GM18867 (cell line): ENCODE measurements at regions not wholly inside any gene's neighbourhood (a gene's known extent, or its start where the extent isn't known, plus 50 kb on each side); places are given as distances from the start of the nearest gene placed in this dataset.

Experiments used
- ATAC-seq: cut with Tn5 transposase; IDR thresholded peaks from one replicate; pipeline ENCODE4 v1.9.1; 2021; ENCODE audit warnings: mild to moderate bottlenecking, moderate library complexity; ENCODE audit not compliant: unreplicated experiment

GRCh38 chr5:124252191-124252638, 494.2 kb downstream of the ZNF608 start:
- ATAC-seq: no peak

GRCh38 chr5:124245276-124245675, 501.2 kb downstream of the ZNF608 start:
- ATAC-seq: no peak

DNA sequence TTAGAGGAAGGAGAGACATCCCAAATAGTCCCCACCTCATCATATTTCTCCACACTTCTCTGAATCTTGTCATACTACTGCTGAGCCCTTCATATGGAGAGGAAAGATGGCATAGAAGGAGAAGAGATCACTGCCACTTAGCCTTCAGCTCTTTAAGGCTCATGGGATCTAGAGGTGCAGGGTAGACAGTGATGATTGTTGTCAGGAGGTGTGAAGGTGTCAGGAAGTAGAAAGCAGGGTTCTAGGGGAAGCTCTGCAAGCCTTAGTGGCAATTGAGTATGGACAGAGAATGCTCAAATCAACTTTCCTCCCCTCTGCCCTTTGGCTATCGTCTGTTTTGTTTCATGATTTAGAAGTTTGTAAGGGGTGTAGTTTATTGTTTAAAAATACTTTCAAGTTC, 505.7 kb downstream of the ZNF608 start:
- ATAC-seq: no peak

GRCh38 chr5:124239572-124239971, 506.9 kb downstream of the ZNF608 start:
- no peak for ATAC-seq

DNA sequence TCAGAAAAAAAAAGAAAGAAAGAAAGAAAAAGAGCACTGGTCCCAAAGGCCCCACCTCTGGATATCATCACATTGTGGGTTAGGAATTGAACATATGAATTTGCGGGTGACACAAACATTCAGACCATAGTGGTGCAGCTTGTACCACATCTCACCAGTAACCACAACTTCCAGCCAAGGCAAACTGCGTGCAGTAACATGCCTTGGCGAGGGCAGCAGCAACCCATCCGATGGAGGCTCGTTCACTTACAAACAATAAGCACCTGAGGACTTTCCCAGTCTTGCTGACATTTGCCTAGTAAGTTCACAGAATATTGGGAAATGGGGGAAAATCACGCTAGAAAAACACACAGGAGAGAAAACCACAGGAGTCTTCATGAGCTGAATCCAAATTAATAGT, 508.1 kb downstream of the ZNF608 start:
- ATAC-seq: no peak

DNA sequence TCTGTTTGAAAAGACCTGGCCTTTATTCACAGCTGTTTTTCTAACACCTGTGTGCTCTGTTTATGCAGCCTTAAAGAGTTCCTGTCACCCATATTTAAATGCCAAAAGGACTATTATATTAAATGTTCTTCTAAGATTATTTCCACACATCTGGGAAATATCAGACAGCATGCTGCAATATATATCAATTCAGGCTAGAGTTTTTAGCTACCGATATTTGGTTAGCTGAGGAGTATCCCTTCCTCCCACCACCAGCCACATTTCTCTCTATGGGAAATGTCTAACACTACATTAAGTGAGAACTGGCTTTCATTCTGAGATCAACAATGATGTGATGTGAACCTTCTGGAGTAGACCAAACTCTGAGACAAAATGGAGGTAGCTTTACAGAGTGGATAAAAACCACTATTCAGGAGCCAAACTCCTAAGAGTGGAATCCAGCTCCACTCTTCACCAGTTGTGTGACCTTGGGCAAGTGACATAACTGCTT, 509.2 kb downstream of the ZNF608 start:
- no peak for ATAC-seq

DNA sequence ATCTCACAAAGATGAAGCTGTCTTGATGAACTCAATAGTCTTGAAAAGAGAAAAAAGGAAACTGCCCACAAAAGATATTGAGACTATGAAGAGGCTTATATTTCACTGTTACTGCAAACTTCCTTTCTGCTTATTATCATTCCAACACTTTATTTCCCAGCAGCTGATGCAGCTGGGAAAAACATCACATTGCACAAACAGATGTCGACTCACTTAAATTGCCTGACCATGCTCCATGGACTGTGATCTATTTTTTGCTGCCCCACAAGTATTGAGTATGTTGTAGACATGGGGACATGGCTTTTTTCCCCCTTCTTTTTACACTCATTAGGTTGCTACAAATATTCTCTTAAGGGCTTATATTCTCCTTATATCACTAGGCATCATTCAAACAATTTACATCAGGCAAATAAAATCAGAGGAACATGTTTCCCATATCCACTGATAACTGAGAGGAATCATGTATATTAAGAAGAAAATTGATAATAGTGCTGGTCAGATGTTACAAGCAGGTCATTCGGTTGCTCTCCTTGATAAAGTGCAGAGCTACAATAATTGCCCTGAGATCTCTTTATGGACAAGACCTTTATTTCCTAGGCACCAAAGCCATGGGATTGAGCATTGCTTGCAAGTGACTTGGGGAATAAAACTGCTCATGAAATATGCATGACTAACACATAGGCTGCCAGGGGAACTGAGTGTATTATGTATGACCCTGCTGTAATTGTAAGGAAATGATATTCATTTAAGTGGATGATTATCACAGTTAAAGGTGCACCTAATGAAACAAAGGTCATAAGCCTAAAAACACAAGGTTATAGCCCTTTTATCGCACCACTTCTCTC, 509.9 kb downstream of the ZNF608 start:
- no peak for ATAC-seq

- ATAC-seq: no peak
Observed at GRCh38 chr5:124235576-124235975, 510.9 kb downstream of the ZNF608 start.

- ATAC-seq: no peak
Observed at GRCh38 chr5:124234770-124235562, 511.5 kb downstream of the ZNF608 start.

DNA sequence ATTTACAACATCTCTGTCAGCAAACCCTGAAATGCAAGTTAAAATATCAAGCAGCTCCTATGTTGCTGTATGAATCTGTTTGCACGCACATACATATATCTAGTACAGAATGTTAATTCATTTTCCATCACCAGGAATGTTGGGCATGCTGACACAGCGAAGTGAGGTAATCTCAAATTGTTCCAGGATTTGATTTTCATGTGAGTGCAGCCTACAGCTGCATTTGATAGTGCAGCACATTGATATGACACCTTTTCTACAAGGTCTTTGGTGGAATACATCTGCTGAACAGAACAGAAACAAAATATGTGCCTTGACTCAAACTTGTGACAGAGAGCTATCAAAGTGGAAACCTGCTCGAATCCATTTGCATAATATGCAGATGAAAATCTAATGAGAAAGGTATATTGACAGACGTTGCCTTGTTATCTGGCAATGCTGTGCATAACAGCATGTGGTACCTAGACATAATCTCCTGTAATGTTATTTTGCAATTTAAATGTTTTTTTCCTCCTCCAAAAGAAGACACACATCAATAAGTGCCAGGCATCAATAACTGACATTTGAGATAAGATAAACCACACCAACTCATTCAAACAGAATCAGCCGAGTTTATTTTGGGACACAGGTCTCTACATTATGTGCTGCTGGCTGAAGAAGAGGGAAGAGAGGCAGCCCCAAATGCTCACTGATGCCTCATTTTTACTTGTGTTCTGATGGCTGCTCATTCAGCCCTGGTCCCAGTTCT, 512.2 kb downstream of the ZNF608 start:
- no peak for ATAC-seq

DNA sequence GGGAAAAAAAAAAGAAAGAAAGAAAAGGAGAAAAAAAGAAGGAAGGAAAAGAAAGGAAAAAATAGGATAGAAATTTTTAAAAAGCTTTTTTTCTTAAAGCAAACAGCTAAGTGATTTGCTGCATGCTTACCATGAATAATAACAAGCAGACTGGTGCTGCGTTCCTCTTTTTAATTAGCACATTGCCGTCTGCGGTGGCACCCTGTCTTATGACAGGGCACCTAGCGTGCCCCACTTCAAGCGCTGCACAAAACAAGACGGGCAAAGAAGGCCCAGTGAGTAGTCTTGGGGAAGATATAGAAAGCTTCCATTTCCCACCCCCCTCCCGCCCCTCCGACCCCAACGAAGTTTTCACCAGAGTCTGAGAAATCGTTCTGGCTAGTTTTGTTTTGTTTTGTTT, 513.9 kb downstream of the ZNF608 start:
- ATAC-seq: peak; percentile 84

GRCh38 chr5:124231802-124232201, 514.6 kb downstream of the ZNF608 start:
- no peak for ATAC-seq

DNA sequence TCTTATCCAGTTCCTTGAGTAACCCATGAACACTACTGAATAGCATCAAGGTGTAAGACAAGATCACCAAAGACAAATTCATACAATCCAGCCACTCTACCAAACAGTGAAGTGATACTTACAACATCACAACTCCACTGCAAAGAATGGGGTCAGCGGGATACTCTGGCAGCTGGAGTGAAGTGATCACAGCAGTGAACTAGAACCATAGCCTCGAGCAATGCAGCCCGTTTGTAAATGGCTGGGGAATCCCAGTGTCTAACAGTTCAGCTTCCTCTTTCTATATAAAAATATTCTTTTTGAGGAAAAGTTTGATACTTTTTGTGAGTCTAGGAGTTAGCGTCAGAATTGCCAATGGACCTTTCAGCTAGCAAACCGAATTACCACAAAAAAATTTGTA, 515.2 kb downstream of the ZNF608 start:
- no peak for ATAC-seq

GRCh38 chr5:124230456-124230855, 516.0 kb downstream of the ZNF608 start:
- no peak for ATAC-seq

GRCh38 chr5:124229352-124229751, 517.1 kb downstream of the ZNF608 start:
- no peak for ATAC-seq

DNA sequence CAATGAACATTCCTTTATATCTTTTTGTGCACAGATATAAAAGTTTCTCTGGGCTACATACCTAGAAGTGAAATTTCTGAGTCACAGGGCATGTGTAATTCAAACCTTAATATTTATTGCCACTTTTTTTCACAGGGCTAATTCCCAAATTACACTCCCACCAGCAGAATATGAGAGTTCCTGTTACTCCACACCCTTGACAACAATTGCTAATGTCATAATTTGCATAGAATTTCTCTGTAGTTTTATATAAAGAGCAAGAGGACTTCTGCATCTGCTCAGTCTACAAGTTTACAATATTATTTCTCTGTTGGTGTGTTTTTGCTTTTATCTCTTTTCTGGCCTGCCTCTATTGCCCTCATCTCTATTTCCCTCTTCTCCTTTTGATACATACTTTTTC, 518.5 kb downstream of the ZNF608 start:
- ATAC-seq: no peak

GRCh38 chr5:124220418-124220817, 526.0 kb downstream of the ZNF608 start:
- no peak for ATAC-seq

DNA sequence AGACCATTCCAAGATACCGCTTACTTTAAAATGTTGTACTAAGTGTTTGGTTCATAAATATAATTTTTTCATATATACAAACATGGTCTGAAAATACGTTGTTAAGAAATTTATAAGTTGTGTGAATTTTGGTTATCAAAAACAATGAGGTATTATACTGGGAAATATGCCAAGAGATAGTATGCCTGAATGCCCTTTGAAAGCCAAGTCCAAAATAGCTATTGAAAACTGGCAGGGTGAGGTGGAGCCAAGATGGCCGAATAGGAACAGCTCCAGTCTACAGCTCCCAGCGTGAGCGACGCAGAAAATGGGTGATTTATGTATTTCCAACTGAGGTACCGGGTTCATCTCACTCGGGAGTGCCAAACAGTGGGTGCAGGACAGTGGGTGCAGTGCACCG, 533.5 kb downstream of the ZNF608 start:
- no peak for ATAC-seq

GRCh38 chr5:124210111-124210910, 536.1 kb downstream of the ZNF608 start:
- ATAC-seq: no peak

DNA sequence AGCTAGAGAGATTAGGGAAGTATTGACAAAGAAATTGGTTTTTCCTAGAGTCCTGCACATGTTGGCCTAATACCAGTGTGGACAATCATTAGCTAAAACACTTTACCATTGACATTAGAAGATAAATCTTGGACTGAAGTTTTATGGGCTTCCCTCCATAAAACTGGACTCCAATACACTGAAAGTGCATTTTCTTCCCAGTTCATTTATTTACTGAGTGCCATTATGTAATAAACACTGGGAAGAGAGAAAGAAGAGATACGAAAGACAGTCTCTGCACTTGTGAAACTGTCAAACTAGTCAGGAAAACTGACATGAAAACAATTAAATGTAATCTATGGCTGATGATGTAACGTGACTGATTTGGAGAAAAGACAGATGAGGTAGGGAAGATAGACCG, 539.3 kb downstream of the ZNF608 start:
- ATAC-seq: no peak
